ENCODE measurements at regions not wholly inside any gene's neighbourhood (a gene's known extent, or its start where the extent isn't known, plus 50 kb on each side); places are given as distances from the start of the nearest gene placed in this dataset.

- TF ChIP-seq, protein P1, sequence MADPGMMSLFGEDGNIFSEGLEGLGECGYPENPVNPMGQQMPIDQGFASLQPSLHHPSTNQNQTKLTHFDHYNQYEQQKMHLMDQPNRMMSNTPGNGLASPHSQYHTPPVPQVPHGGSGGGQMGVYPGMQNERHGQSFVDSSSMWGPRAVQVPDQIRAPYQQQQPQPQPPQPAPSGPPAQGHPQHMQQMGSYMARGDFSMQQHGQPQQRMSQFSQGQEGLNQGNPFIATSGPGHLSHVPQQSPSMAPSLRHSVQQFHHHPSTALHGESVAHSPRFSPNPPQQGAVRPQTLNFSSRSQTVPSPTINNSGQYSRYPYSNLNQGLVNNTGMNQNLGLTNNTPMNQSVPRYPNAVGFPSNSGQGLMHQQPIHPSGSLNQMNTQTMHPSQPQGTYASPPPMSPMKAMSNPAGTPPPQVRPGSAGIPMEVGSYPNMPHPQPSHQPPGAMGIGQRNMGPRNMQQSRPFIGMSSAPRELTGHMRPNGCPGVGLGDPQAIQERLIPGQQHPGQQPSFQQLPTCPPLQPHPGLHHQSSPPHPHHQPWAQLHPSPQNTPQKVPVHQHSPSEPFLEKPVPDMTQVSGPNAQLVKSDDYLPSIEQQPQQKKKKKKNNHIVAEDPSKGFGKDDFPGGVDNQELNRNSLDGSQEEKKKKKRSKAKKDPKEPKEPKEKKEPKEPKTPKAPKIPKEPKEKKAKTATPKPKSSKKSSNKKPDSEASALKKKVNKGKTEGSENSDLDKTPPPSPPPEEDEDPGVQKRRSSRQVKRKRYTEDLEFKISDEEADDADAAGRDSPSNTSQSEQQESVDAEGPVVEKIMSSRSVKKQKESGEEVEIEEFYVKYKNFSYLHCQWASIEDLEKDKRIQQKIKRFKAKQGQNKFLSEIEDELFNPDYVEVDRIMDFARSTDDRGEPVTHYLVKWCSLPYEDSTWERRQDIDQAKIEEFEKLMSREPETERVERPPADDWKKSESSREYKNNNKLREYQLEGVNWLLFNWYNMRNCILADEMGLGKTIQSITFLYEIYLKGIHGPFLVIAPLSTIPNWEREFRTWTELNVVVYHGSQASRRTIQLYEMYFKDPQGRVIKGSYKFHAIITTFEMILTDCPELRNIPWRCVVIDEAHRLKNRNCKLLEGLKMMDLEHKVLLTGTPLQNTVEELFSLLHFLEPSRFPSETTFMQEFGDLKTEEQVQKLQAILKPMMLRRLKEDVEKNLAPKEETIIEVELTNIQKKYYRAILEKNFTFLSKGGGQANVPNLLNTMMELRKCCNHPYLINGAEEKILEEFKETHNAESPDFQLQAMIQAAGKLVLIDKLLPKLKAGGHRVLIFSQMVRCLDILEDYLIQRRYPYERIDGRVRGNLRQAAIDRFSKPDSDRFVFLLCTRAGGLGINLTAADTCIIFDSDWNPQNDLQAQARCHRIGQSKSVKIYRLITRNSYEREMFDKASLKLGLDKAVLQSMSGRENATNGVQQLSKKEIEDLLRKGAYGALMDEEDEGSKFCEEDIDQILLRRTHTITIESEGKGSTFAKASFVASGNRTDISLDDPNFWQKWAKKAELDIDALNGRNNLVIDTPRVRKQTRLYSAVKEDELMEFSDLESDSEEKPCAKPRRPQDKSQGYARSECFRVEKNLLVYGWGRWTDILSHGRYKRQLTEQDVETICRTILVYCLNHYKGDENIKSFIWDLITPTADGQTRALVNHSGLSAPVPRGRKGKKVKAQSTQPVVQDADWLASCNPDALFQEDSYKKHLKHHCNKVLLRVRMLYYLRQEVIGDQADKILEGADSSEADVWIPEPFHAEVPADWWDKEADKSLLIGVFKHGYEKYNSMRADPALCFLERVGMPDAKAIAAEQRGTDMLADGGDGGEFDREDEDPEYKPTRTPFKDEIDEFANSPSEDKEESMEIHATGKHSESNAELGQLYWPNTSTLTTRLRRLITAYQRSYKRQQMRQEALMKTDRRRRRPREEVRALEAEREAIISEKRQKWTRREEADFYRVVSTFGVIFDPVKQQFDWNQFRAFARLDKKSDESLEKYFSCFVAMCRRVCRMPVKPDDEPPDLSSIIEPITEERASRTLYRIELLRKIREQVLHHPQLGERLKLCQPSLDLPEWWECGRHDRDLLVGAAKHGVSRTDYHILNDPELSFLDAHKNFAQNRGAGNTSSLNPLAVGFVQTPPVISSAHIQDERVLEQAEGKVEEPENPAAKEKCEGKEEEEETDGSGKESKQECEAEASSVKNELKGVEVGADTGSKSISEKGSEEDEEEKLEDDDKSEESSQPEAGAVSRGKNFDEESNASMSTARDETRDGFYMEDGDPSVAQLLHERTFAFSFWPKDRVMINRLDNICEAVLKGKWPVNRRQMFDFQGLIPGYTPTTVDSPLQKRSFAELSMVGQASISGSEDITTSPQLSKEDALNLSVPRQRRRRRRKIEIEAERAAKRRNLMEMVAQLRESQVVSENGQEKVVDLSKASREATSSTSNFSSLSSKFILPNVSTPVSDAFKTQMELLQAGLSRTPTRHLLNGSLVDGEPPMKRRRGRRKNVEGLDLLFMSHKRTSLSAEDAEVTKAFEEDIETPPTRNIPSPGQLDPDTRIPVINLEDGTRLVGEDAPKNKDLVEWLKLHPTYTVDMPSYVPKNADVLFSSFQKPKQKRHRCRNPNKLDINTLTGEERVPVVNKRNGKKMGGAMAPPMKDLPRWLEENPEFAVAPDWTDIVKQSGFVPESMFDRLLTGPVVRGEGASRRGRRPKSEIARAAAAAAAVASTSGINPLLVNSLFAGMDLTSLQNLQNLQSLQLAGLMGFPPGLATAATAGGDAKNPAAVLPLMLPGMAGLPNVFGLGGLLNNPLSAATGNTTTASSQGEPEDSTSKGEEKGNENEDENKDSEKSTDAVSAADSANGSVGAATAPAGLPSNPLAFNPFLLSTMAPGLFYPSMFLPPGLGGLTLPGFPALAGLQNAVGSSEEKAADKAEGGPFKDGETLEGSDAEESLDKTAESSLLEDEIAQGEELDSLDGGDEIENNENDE (IDR thresholded peaks at IDR 0.05; ENCODE audit: insufficient replicate concordance, low read length), result no peak
- TF ChIP-seq HDAC6 (IDR thresholded peaks at IDR 0.05; ENCODE audit: low read depth, low read length) (no peak), KDM5A (IDR thresholded peaks at IDR 0.05; ENCODE audit: low read length) (no peak), CREB1 (IDR thresholded peaks at IDR 0.05) (no peak)
Observed at GRCh38 chr10:111446966-111447365, 370.1 kb downstream of the ADRA2A start (continued).

Data from H1 (cell line).